NCI-H345 (cell line): ENCODE measurements at regions not wholly inside any gene's neighbourhood (a gene's known extent, or its start where the extent isn't known, plus 50 kb on each side); places are given as distances from the start of the nearest gene placed in this dataset.

Experiments used
- DNase-seq: peaks from one replicate; lab custom pipeline; 2025; lab: John Stamatoyannopoulos, UW

DNA sequence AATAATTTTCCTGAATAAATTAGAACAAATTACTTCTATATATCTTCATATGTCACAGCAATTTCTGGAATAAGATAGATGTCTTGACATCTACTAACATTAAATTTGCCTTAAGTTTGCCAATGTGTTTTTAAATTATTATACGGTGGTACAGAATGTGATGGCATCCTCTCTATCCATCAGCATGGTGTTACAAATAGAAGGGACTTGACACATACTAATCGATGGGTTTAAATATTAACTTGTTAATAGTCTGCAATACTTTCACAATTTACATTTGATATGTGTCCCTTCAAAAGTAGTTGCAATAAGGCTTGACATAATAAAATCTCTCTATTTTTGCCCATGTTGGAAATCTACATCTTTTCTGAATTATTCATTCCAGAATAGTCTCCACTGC, 65.1 kb upstream of the PRR20A start:
- no peak for DNase-seq

DNA sequence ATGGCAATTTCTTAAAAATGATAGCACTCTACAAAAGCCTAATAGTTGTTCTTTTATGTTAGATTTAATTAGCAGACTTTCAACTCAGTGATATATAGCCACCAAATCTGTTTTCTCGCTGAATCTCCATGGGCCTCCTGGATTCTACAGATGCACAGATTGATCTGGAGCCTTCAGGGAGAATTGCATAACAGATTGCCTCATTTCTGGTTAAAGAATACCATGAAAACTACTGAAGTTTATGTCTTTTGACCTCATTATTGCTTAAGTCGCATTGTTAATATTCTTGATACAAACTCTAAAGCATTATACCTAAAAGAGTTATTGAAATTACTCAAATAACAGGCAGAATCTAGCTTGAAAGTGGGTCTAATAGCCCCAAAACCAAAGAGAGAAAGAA, 53.7 kb upstream of the PRR20A start:
- DNase-seq = no peak
